NCI-H2196 (cell line): ENCODE measurements at regions not wholly inside any gene's neighbourhood (a gene's known extent, or its start where the extent isn't known, plus 50 kb on each side); places are given as distances from the start of the nearest gene placed in this dataset.
"Not testable (repeated sequence)": the region's sequence is repeated elsewhere in the genome, so short reads cannot be mapped to it uniquely, and the experiment has no call there.

Experiments used
- DNase-seq: peaks from one replicate; lab custom pipeline; 2025; ENCODE audit not compliant: unreplicated experiment; lab: John Stamatoyannopoulos, UW

- DNase-seq = no peak
Observed at GRCh38 chr2:48213646-48214045, 100.8 kb upstream of the FOXN2 start.

DNA sequence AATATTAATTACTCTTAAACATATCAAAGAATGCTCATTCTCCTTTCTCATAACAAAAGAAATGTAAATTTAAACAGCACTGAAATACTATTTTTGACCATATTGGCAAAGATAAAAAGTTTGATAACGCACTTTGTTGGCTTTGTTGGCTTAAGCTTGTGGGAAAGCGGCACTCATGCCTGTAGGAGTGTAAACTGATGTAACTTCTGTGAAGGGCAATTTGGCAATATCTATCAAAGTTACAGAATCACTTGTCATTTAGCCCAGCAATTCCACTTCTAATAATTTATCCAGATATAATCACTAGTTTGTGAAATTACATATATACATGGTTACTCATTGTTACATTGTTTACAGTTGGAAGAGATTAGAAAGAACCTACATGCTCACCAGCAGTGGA lies 96.3 kb upstream of the FOXN2 start:
- no peak for DNase-seq

DNA sequence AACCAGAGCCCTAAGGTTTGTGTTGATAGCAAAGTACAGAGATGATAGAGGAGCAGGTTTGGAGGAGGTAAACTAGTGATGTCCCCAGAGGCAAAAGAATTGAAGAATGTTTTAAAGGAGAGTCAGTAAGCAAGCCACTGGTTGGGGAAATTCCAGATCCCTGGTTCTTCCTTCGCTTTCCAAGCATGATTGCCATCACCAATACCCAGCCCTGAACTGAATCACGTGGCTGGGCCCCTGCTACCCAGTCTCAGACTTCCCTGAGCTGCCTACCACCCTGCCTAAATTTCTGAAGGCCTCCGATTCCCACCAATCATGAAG lies 95.3 kb upstream of the FOXN2 start:
- no peak for DNase-seq

DNA sequence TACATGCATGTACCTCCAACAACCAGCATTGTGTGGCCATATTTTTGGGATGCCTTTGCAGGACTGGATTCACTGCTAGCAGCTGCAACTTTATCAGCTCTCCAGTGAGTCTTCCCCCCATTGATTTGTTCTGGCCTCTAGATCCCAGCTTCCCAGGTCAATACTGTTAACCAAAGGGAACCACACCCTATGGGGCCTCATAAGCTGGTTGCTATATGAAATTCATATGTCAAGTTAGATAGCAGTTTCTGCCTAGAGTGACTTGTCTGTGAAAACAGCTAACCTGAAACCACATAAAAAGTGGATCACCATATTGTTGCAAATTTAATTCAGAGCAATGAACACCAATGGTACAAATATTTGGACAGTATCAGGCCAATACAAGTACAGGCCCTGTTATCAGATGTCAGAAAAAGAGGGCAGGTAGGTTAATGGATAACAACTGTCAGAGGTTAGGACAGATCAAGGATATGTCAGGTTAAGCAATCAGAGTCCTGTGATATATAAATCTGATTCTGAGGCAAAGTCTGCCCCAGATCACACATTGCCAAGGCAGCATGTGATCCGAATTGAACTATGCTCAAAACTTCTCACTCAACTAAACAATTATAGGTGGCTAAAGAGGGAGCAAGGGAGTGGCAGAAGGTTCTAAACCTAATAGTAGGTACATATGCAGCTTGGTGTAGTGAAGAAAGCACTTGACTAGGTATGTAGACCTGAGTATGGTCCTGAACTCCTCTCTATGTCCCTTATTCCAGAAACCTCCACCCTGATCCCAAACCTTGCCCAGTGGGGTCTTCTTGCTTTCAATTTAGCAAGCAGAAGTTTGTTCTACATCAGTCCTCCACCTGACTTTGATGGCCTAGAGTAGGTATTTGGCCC lies 94.7 kb upstream of the FOXN2 start:
- no peak for DNase-seq

DNA sequence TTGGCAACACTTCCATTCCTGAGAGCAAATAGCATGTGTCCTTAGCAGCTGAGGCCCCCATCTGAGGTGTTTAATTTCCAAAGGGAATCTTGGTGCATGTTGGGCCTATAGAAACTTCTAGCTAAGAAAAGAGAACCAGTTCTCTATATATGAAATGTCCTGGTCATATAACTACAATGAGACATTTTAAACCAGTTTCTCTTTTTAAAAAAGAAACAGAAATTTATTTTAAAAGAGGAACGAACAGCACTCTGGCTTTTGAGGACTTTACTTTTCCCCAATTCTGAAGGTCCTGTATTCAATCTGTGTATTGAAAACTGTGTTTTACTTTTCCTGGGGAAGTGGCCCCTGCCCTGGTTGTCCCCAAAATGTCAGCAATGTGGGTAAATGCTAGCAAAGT lies 94.0 kb upstream of the FOXN2 start:
- DNase-seq = no peak

GRCh38 chr2:48221846-48222516 lies 92.5 kb upstream of the FOXN2 start:
- DNase-seq = no peak

- no peak for DNase-seq
Observed at GRCh38 chr2:48227617-48228344, 86.7 kb upstream of the FOXN2 start.

- DNase-seq = no peak
Observed at GRCh38 chr2:48228345-48228684, 86.2 kb upstream of the FOXN2 start.

- no peak for DNase-seq
Observed at GRCh38 chr2:48229063-48229462, 85.4 kb upstream of the FOXN2 start.

GRCh38 chr2:48230834-48231233 lies 83.6 kb upstream of the FOXN2 start:
- DNase-seq = no peak

- DNase-seq = no peak
Observed at GRCh38 chr2:48232351-48232750, 82.1 kb upstream of the FOXN2 start.

- DNase-seq = no peak
Observed at GRCh38 chr2:48233005-48233404, 81.5 kb upstream of the FOXN2 start.

DNA sequence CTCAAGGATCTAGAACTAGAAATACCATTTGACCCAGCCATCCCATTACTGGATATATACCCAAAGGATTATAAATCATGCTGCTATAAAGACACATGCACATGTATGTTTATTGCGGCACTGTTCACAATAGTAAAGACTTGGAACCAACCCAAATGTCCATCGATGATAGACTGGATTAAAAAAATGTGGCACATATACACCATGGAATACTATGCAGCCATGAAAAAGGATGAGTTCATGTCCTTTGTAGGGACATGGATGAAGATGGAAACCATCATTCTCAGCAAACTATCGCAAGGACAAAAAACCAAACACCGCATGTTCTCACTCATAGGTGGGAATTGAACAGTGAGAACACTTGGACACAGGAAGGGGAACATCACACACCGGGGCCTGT lies 80.7 kb upstream of the FOXN2 start:
- DNase-seq = not testable (repeated sequence)

GRCh38 chr2:48235076-48235475 lies 79.4 kb upstream of the FOXN2 start:
- no peak for DNase-seq

GRCh38 chr2:48238381-48238780 lies 76.1 kb upstream of the FOXN2 start:
- no peak for DNase-seq

DNA sequence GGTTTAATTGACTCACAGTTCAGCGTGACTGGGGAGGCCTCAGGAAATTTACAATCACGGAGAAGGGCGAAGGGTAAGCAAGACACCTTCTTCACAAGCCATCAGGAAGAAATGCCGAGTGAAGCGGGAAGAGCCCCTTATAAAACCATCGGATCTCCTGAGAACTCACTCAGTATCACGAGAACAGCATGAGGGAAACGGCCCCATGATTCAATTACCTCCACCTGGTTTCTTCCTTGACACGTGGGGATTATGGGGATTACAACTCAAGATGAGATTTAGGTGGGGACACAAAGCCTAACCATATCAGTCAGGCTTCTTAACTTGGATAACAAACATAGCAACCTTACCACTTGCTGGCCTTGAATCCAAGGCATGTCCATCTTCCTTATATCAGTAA lies 73.6 kb upstream of the FOXN2 start:
- no peak for DNase-seq

GRCh38 chr2:48247206-48247605 lies 67.3 kb upstream of the FOXN2 start:
- DNase-seq = no peak

- DNase-seq = no peak
Observed at GRCh38 chr2:48248251-48248933, 66.1 kb upstream of the FOXN2 start.

- no peak for DNase-seq
Observed at GRCh38 chr2:48249025-48249424, 65.5 kb upstream of the FOXN2 start.

DNA sequence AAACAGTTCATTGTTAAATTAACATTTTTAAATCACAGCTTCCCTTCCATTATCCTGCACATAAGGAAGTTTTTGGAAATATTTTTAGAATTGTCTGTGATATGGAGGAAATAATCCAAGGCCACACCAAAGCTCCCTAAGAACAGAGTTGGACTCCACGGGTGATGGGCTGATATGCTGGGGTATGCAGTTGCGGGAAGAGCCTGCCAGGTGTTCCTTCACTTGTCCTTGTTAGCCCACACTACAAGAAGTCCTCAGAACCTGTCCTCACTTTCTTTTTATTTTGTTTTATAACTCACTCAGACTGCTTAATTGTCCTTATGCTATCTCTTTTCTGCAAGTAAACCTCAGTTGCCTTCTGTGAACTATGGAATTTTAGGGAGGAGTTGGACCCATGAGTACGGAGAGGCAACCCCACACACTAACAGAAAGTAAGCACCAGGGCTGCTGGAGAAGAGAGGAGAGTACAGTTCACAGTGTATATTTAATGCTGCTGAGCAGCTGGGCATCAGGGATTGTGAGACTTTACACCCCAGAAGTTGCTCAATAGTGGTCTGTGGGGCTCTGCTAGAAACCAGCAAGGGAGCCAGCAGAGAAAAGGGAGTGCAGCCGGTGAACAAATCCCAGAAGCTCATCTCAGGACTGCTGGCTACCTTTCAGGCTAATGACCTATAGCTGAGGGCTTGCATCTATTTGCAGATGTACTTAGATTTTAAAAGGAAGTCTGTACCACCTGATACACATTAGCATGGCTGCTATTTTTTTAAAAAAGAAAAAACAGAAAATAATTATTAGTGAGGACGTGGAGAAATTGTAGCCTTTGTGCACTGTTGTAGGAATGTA lies 64.6 kb upstream of the FOXN2 start:
- DNase-seq = no peak

- DNase-seq = no peak
Observed at GRCh38 chr2:48250474-48250844, 64.0 kb upstream of the FOXN2 start.
